MCF 10A (cell line): ENCODE measurements at regions not wholly inside any gene's neighbourhood (a gene's known extent, or its start where the extent isn't known, plus 50 kb on each side); places are given as distances from the start of the nearest gene placed in this dataset.
"Not testable (repeated sequence)": the region's sequence is repeated elsewhere in the genome, so short reads cannot be mapped to it uniquely, and the experiment has no call there.

Source experiments
- BruUV-seq: library from RNA; stranded (reverse); fragments of 400-500 nt; replicated peaks from 2 replicates; lab custom pipeline; 2021; lab: Mats Ljungman, UMichigan
- CTCF ChIA-PET: fragments of 300-600 bp; sonication (Branson Sonifier 250); formaldehyde crosslinking; extraction: SDS; loops from one replicate; lab custom pipeline; 2021; ENCODE audit warnings: antibody characterized with exemption, inconsistent platforms; lab: Yijun Ruan, JAX
- POLR2A ChIA-PET: fragments of 300-600, 350-650 bp; sonication (Branson Sonifier 250); formaldehyde crosslinking; extraction: SDS; loops from one replicate; lab custom pipeline; 2020; ENCODE audit warnings: antibody characterized with exemption, inconsistent platforms; lab: Yijun Ruan, JAX
- DNase-seq: peaks from one replicate; pipeline ENCODE4 v3.0.0-alpha.2; 2018; ENCODE audit not compliant: unreplicated experiment
- H3K27ac Mint-ChIP-seq: one replicate; pipeline ENCODE4 v1.8.0; 2022; ENCODE audit warnings: mild to moderate bottlenecking, low read depth, mixed read lengths; ENCODE audit not compliant: unreplicated experiment
- H3K27me3 Mint-ChIP-seq: one replicate; pipeline ENCODE4 v1.8.0; 2022; ENCODE audit warnings: mixed read lengths; ENCODE audit not compliant: insufficient read depth, unreplicated experiment
- H3K36me3 Mint-ChIP-seq: one replicate; pipeline ENCODE4 v1.8.0; 2022; ENCODE audit warnings: mild to moderate bottlenecking, moderate library complexity, mixed read lengths; ENCODE audit not compliant: insufficient read depth, unreplicated experiment
- H3K4me1 Mint-ChIP-seq: one replicate; pipeline ENCODE4 v1.8.0; 2022; ENCODE audit warnings: mixed read lengths; ENCODE audit not compliant: insufficient read depth, unreplicated experiment
- H3K4me3 Mint-ChIP-seq: one replicate; pipeline ENCODE4 v1.8.0; 2022; ENCODE audit warnings: mild to moderate bottlenecking, moderate library complexity, mixed read lengths; ENCODE audit not compliant: unreplicated experiment
- H3K9me3 Mint-ChIP-seq: one replicate; pipeline ENCODE4 v1.8.0; 2022; ENCODE audit warnings: mixed read lengths; ENCODE audit not compliant: unreplicated experiment
- CTCF ChIP-seq: fragments of 200-600 bp; IDR thresholded peaks from one replicate; pipeline ENCODE4 v1.8.0; 2022; ENCODE audit warnings: antibody characterized with exemption, mild to moderate bottlenecking; ENCODE audit not compliant: unreplicated experiment
- intact Hi-C: fragments of 100-400 bp; cut with micrococcal nuclease; formaldehyde crosslinking; loops from 2 replicates; pipeline ENCODE4 v1.14.1; 2022

- POLR2A ChIA-PET = no interaction called here
- CTCF ChIA-PET = interaction anchor here (1.2 kb wide), 1 partner anchor 15 kb away, joined by 4 read pairs; no protein-coding TSS in a partner anchor
- intact Hi-C loops = no loop called here
- Mint-ChIP-seq H3K27me3 (no peaks in the 10 kb centered on the region), H3K27ac (no peak overlapping the region), H3K4me1 (peaks cover 23% of the 10 kb centered on the region), H3K4me3 (no peak overlapping the region), H3K9me3 (no peaks in the 10 kb centered on the region), H3K36me3 (no peaks in the 10 kb centered on the region)
- BruUV-seq = no TSS peak
- no peak for DNase-seq
- no peak for TF ChIP-seq CTCF
These were observed 165.5 kb downstream of the MEX3B start for GRCh38 chr15:81880314-81880713.

- intact Hi-C loops, POLR2A ChIA-PET, CTCF ChIA-PET, H3K9me3 Mint-ChIP-seq, BruUV-seq, H3K27ac Mint-ChIP-seq, DNase-seq, H3K4me3 Mint-ChIP-seq, H3K27me3 Mint-ChIP-seq, H3K36me3 Mint-ChIP-seq: not testable (repeated sequence)
- peaks cover 20% of the 10 kb centered on the region for H3K4me1 Mint-ChIP-seq
These were observed 170.1 kb downstream of the MEX3B start for GRCh38 chr15:81875717-81876116.

GRCh38 chr15:81870746-81871106 is 175.1 kb downstream of the MEX3B start:
- H3K9me3 Mint-ChIP-seq, DNase-seq, POLR2A ChIA-PET, H3K4me3 Mint-ChIP-seq, H3K4me1 Mint-ChIP-seq, CTCF ChIA-PET, BruUV-seq, H3K36me3 Mint-ChIP-seq, H3K27ac Mint-ChIP-seq, intact Hi-C loops: not testable (repeated sequence)
- peaks cover 21% of the 10 kb centered on the region for H3K27me3 Mint-ChIP-seq

- BruUV-seq, H3K36me3 Mint-ChIP-seq, H3K9me3 Mint-ChIP-seq, DNase-seq, intact Hi-C loops, POLR2A ChIA-PET, H3K27ac Mint-ChIP-seq, H3K4me3 Mint-ChIP-seq, CTCF ChIA-PET, H3K4me1 Mint-ChIP-seq: not testable (repeated sequence)
- H3K27me3 Mint-ChIP-seq = peaks cover 21% of the 10 kb centered on the region
These were observed 175.6 kb downstream of the MEX3B start for GRCh38 chr15:81870062-81870745.

- no TSS peak for BruUV-seq
- Mint-ChIP-seq H3K9me3 (peaks cover 7% of the 10 kb centered on the region), H3K27ac (no peak overlapping the region), H3K4me3 (no peak overlapping the region), H3K4me1 (no peaks in the 10 kb centered on the region), H3K36me3 (no peaks in the 10 kb centered on the region), H3K27me3 (peaks cover 21% of the 10 kb centered on the region)
- POLR2A ChIA-PET = no interaction called here
- no peak for DNase-seq
- CTCF ChIA-PET = interaction anchor here (0.6 kb wide), 1 partner anchor 84 kb away, joined by 3 read pairs; no protein-coding TSS in a partner anchor
- intact Hi-C loops = no loop called here
- TF ChIP-seq CTCF = no peak
These were observed 176.5 kb downstream of the MEX3B start for GRCh38 chr15:81869161-81869954.
